Stimulated activated memory B cell treated with anti-CD40 and anti-IgM and Interleukin-4, amounts not matched to agents 10 μg/mL and 1 μg/mL and 100 μg/mL, for 72 hours (primary cell): ENCODE measurements at regions not wholly inside any gene's neighbourhood (a gene's known extent, or its start where the extent isn't known, plus 50 kb on each side); places are given as distances from the start of the nearest gene placed in this dataset.

Source experiments
- ATAC-seq: fragments of 150-1000 bp; cut with Tn5 transposase; 2 replicates; pipeline ENCODE4 v1.10.0; 2021
- H3K27ac Mint-ChIP-seq: one replicate; pipeline ENCODE4 v1.8.0; 2022; ENCODE audit warnings: mild to moderate bottlenecking, mixed read lengths
- H3K27me3 Mint-ChIP-seq: one replicate; pipeline ENCODE4 v1.8.0; 2022; ENCODE audit warnings: mixed read lengths
- H3K36me3 Mint-ChIP-seq: one replicate; pipeline ENCODE4 v1.8.0; 2022; ENCODE audit warnings: mixed read lengths
- H3K4me1 Mint-ChIP-seq: one replicate; pipeline ENCODE4 v1.8.0; 2022; ENCODE audit warnings: mixed read lengths
- H3K4me3 Mint-ChIP-seq: one replicate; pipeline ENCODE4 v1.8.0; 2022; ENCODE audit warnings: mild to moderate bottlenecking, moderate library complexity, mixed read lengths
- H3K9me3 Mint-ChIP-seq: one replicate; pipeline ENCODE4 v1.8.0; 2022; ENCODE audit warnings: mixed read lengths

- Mint-ChIP-seq H3K36me3 (no peaks in the 10 kb centered on the region), H3K27ac (no peak overlapping the region), H3K4me1 (no peaks in the 10 kb centered on the region), H3K9me3 (peaks cover 8% of the 10 kb centered on the region), H3K27me3 (peaks cover 8% of the 10 kb centered on the region), H3K4me3 (no peak overlapping the region)
- no peak for ATAC-seq
Measured at GRCh38 chr4:19119904-19120560, 1098.5 kb upstream of the LCORL start.

- H3K9me3 Mint-ChIP-seq: peaks cover under 1% of the 10 kb centered on the region
- no peak for ATAC-seq
- no peaks in the 10 kb centered on the region for H3K4me1 Mint-ChIP-seq
Measured at GRCh38 chr4:19117022-19117421, 1095.5 kb upstream of the LCORL start.

DNA sequence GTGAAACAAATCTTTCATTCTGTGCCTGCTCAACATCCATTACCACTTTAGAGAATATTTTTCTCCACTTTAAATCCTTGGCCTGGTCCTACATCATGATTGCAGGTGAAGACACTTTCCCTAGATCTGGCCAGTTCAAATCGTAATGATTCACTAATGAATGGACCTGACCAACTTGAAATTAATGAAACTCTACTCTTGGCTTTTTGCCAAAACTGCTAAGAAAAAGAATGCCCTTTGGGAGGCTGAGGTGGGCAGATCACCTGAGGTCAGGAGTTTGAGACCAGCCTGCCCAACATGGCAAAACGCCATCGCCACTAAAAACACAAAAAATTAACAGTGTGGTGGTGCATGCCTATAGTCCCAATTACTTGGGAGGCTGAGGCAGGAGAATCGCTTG is 1082.6 kb upstream of the LCORL start:
- Mint-ChIP-seq H3K4me3 (no peak overlapping the region), H3K27ac (no peak overlapping the region), H3K27me3 (no peaks in the 10 kb centered on the region), H3K4me1 (no peaks in the 10 kb centered on the region), H3K36me3 (no peaks in the 10 kb centered on the region), H3K9me3 (peaks cover 5% of the 10 kb centered on the region)
- no peak for ATAC-seq

More at GRCh38 chr4:19117022-19117421, 1095.5 kb upstream of the LCORL start:
- Mint-ChIP-seq H3K36me3 (no peaks in the 10 kb centered on the region), H3K27ac (no peak overlapping the region), H3K4me3 (no peak overlapping the region), H3K27me3 (no peaks in the 10 kb centered on the region)

DNA sequence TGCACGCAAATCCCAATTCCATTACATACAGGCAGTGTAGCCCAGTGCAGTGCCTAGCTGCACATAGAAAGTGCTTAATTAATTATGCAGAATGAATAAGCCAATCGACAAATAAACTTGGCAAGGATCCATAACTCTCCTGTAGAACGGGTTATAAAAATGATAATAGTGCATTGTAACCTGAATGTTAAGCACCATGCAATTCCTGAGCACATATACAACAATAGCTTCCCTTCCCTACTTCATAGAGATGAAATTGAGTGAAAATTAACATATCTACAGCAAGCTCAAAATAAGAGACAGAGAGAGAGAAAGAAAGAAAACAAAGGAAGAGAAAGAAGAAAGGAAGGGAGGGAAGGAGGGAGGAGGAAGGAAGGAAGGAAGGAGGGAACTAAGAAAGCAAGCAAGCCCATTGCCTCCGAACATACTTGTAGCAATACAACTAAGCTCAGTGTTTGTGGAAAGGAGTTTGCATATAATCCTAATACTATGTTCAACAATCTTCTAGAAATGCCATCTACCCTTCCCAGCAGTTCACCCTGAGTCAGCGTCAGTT is 1074.0 kb upstream of the LCORL start:
- Mint-ChIP-seq H3K4me1 (no peaks in the 10 kb centered on the region), H3K36me3 (no peaks in the 10 kb centered on the region), H3K27ac (no peak overlapping the region), H3K9me3 (peaks cover 7% of the 10 kb centered on the region), H3K4me3 (no peak overlapping the region), H3K27me3 (no peaks in the 10 kb centered on the region)
- no peak for ATAC-seq

GRCh38 chr4:19093951-19094350 is 1072.4 kb upstream of the LCORL start:
- Mint-ChIP-seq H3K36me3 (no peaks in the 10 kb centered on the region), H3K4me1 (no peaks in the 10 kb centered on the region), H3K4me3 (no peak overlapping the region), H3K9me3 (peaks cover 3% of the 10 kb centered on the region), H3K27ac (no peak overlapping the region), H3K27me3 (no peaks in the 10 kb centered on the region)
- no peak for ATAC-seq

- no peak overlapping the region for H3K4me3 Mint-ChIP-seq
- H3K27me3 Mint-ChIP-seq: no peaks in the 10 kb centered on the region
- H3K4me1 Mint-ChIP-seq: no peaks in the 10 kb centered on the region
- H3K36me3 Mint-ChIP-seq: no peaks in the 10 kb centered on the region
- no peak overlapping the region for H3K27ac Mint-ChIP-seq
- no peak for ATAC-seq
- H3K9me3 Mint-ChIP-seq: peaks cover 3% of the 10 kb centered on the region
Measured at GRCh38 chr4:19092797-19093196, 1071.2 kb upstream of the LCORL start.

DNA sequence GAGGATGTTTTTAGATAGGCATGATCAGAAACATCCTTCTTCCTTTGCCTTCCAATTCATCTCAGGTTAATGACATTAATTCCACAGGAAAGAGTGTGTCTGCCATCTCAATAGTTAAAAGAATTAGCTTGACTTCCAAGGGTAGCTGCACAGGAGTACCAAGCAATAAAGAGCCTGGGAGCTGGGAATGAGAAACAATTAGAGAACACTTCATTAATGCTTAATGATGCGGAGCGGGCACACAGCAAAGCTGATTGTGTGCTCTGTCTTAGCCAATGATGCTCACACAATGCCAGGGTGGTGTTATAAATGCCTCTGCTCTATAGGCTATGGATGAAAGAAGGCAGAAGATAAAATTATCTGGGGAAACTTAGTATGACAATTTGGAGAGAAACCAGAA is 1052.5 kb upstream of the LCORL start:
- Mint-ChIP-seq H3K9me3 (no peaks in the 10 kb centered on the region), H3K27me3 (no peaks in the 10 kb centered on the region), H3K36me3 (no peaks in the 10 kb centered on the region), H3K27ac (no peak overlapping the region), H3K4me3 (no peak overlapping the region), H3K4me1 (no peaks in the 10 kb centered on the region)
- ATAC-seq: no peak

- no peaks in the 10 kb centered on the region for H3K36me3 Mint-ChIP-seq
- H3K4me1 Mint-ChIP-seq: no peaks in the 10 kb centered on the region
- no peak for ATAC-seq
- peaks cover 25% of the 10 kb centered on the region for H3K9me3 Mint-ChIP-seq
- no peaks in the 10 kb centered on the region for H3K27me3 Mint-ChIP-seq
- H3K4me3 Mint-ChIP-seq: no peak overlapping the region
- H3K27ac Mint-ChIP-seq: no peak overlapping the region
Measured at GRCh38 chr4:19063662-19064061, 1042.1 kb upstream of the LCORL start.

DNA sequence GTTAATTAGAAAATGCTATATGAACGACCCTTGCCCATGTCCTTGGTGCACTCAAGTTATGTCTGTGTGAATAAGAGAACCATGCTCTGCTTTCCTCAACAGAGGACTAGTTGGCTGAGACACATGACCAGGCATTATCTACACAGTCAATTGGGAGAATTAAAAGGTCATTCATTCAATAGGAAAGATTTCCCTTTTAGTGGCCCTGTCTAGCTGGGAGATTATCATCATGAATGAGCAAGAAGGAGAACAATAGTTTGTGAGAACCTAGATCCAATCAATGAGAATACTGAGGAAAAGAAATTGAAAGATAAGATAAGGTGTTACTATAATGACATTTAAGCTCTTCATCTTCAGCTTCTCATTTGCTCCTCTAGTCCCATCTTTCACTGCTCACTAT is 1033.4 kb upstream of the LCORL start:
- H3K4me1 Mint-ChIP-seq: no peaks in the 10 kb centered on the region
- no peak for ATAC-seq
- no peaks in the 10 kb centered on the region for H3K9me3 Mint-ChIP-seq
- no peak overlapping the region for H3K4me3 Mint-ChIP-seq
- no peaks in the 10 kb centered on the region for H3K36me3 Mint-ChIP-seq
- no peaks in the 10 kb centered on the region for H3K27me3 Mint-ChIP-seq
- H3K27ac Mint-ChIP-seq: no peak overlapping the region

GRCh38 chr4:19051831-19052230 is 1030.3 kb upstream of the LCORL start:
- ATAC-seq: no peak
- no peaks in the 10 kb centered on the region for H3K4me1 Mint-ChIP-seq
- no peaks in the 10 kb centered on the region for H3K9me3 Mint-ChIP-seq
- H3K4me3 Mint-ChIP-seq: no peak overlapping the region
- no peaks in the 10 kb centered on the region for H3K36me3 Mint-ChIP-seq
- H3K27ac Mint-ChIP-seq: no peak overlapping the region
- H3K27me3 Mint-ChIP-seq: no peaks in the 10 kb centered on the region

GRCh38 chr4:19047279-19047880 is 1025.8 kb upstream of the LCORL start:
- Mint-ChIP-seq H3K9me3 (peaks cover 3% of the 10 kb centered on the region), H3K27me3 (no peaks in the 10 kb centered on the region), H3K36me3 (no peaks in the 10 kb centered on the region), H3K4me1 (no peaks in the 10 kb centered on the region), H3K4me3 (no peak overlapping the region), H3K27ac (no peak overlapping the region)
- ATAC-seq: no peak

- Mint-ChIP-seq H3K4me3 (no peak overlapping the region), H3K36me3 (no peaks in the 10 kb centered on the region), H3K27me3 (no peaks in the 10 kb centered on the region), H3K4me1 (no peaks in the 10 kb centered on the region), H3K9me3 (peaks cover 3% of the 10 kb centered on the region), H3K27ac (no peak overlapping the region)
- ATAC-seq: no peak
Measured at GRCh38 chr4:19039816-19040215, 1018.3 kb upstream of the LCORL start.

DNA sequence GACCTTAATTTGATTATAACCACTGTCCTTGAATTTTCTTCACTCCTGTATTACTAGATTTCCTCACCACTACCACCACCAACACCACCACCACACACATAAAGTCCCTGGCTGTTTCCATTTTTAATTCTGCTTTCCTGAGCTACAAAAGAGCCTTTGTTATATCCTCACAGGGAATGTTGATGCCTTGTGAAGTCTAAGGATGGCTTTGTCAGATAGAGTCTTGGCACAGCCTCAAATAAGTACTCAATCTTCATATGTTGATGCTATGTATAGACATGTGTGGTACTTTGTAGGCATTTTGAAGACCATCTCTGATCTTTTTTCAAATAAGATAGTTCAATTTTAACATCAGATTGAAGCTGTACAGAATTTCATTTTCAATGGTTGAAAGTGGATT is 1016.7 kb upstream of the LCORL start:
- Mint-ChIP-seq H3K27me3 (no peaks in the 10 kb centered on the region), H3K4me1 (no peaks in the 10 kb centered on the region), H3K36me3 (no peaks in the 10 kb centered on the region), H3K4me3 (no peak overlapping the region), H3K9me3 (peaks cover 3% of the 10 kb centered on the region), H3K27ac (no peak overlapping the region)
- no peak for ATAC-seq

DNA sequence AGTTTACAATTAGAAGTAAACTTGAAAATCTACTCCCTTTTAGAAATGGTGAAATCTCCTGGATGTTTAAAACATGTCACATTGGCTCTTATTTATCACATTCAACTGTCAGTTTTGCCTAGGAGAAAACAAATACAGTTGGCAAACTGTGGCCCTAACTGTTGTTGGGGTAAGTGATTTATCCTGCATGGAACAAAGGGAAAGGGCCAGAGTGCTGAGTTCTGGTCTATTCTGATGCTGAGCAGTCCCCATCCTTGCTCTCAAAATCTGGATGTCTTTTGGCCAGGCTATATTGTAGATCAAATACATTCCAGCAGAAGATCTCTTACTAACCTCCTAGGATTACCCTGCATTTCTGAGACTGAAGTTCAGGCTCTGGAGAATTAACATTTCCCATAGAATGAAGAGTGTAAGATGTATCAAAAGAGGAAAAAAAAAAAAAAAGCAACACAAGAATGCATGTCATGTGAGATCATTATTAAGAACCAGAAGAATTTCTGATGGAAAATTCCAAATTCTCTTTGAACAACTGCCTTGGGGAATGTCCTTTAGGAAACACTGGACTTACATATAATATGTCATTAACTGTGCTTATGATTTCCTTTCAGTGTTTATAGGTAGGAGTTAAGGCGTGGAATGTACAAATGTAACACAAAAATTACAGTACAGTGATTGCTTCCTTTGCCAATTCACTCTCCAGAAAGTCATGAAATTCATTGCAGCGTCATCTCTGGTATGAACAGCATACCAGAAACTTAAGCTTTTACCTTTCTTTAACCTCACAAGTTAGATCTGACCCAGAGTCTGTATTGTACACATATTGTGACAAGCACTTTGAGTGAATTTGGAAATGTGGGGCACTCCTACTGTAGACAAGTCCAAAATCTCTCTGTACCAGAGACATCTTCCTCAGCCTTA is 1012.5 kb upstream of the LCORL start:
- no peaks in the 10 kb centered on the region for H3K4me1 Mint-ChIP-seq
- H3K27ac Mint-ChIP-seq: no peak overlapping the region
- no peaks in the 10 kb centered on the region for H3K9me3 Mint-ChIP-seq
- H3K27me3 Mint-ChIP-seq: no peaks in the 10 kb centered on the region
- H3K4me3 Mint-ChIP-seq: no peak overlapping the region
- ATAC-seq: no peak
- no peaks in the 10 kb centered on the region for H3K36me3 Mint-ChIP-seq

DNA sequence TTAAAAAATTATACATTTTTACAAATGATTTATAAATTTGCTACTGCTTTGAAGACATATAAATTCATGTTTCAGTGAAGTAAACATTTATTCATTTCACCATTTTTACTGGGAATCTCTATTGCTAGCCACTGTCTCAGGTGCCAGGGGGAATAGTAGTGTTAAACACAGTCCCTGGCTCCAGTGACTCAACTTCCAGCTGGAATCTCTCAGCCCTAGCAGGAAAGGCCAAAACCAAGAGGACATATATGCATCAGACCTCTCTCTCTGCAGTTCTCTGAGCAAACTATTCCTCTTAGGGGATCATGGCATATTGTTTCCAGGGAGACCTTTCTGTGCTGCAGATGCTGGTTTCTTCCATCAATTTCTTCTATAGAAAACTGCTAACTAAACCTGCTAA is 1009.0 kb upstream of the LCORL start:
- no peak overlapping the region for H3K4me3 Mint-ChIP-seq
- no peaks in the 10 kb centered on the region for H3K27me3 Mint-ChIP-seq
- no peak for ATAC-seq
- H3K4me1 Mint-ChIP-seq: no peaks in the 10 kb centered on the region
- no peaks in the 10 kb centered on the region for H3K36me3 Mint-ChIP-seq
- H3K27ac Mint-ChIP-seq: no peak overlapping the region
- H3K9me3 Mint-ChIP-seq: no peaks in the 10 kb centered on the region
